Gastrocnemius medialis (tissue), 4 donors: ENCODE measurements at regions not wholly inside any gene's neighbourhood (a gene's known extent, or its start where the extent isn't known, plus 50 kb on each side); places are given as distances from the start of the nearest gene placed in this dataset.

Source experiments
- CTCF ChIP-seq, 5 experiments: fragments of 450-650 bp in 3 of 5; fragments of 200-600 bp in 2 of 5; sonication (generic) in 2 of 5; IDR thresholded peaks in 4 of 5; conservative IDR thresholded peaks in 1 of 5; 1 replicate in 4 of 5; 2 replicates in 1 of 5; pipeline ENCODE4 v1.5.1; 2016 to 2019; ENCODE audit warnings: antibody characterized with exemption in 5 of 5, mild to moderate bottlenecking in 3 of 5, moderate library complexity in 3 of 5
- POLR2A ChIP-seq, 2 donors: fragments of 450-650 bp; IDR thresholded peaks; one replicate each; pipeline ENCODE4 v1.6.1; 2017; ENCODE audit warnings: antibody characterized with exemption in 2 of 2, mild to moderate bottlenecking in 2 of 2, moderate library complexity in 2 of 2

GRCh38 chr16:86324320-86324719 is 186.0 kb upstream of the FOXF1 start:
- no peak for TF ChIP-seq CTCF (IDR thresholded peaks at IDR 0.05 in 4 of 5, conservative IDR thresholded peaks at IDR 0.05 in 1 of 5)
- TF ChIP-seq POLR2A (IDR thresholded peaks at IDR 0.05): no peak
